ENCODE measurements at regions not wholly inside any gene's neighbourhood (a gene's known extent, or its start where the extent isn't known, plus 50 kb on each side); places are given as distances from the start of the nearest gene placed in this dataset.

- TF ChIP-seq CTCF (IDR thresholded peaks at IDR 0.05; ENCODE audit: low read depth, low read length, missing input control) (no peak), EGR1 (IDR thresholded peaks at IDR 0.05; ENCODE audit: low read depth in 2 of 2) (no peak)
Measured at GRCh38 chrX:3167771-3168170, 126.5 kb downstream of the ARSF start.
